ENCODE measurements at regions not wholly inside any gene's neighbourhood (a gene's known extent, or its start where the extent isn't known, plus 50 kb on each side); places are given as distances from the start of the nearest gene placed in this dataset.

DNA sequence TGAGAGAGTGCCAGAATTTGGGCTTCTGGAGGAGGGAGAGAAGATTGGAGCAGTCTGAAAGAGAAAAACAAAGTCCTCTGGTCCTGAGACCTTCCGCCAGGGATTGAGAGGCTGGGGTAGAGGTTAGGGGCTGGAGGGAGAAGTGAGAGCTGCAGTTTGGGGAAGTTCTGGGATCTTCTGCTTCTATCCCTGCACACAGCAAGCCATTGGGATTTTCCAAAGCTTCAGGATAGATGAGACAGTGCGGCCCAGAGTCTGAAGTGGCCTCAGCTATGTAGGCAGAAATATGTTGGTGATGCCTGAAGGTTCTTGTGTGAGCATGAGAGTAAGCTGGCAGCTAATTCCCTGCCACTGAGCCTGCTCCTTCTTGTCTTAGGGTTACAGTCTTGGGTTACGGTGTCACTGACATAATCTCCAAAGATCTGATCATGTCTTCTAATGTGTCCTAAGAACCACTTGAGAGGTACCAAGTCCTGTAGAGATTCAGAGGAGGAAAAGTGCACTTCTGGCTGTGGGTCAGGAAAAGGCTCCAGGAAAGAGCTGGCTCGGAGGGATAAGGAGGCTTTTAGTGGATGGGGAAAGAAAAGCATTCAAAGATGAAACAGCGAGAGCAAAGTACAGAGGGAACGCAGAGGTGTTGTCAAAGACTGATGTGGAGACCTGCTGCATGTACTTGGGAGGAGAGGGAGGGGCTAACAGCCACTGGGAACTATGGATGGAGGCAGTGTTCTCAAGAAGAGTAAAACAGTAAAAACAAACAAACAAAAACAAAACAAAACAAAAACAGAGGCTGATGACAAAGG is 131.1 kb upstream of the MYLIP start:
- Histone ChIP-seq H3K4me1 (ENCODE audit: control insufficient read depth in 2 of 3, insufficient read depth in 2 of 3, low read depth in 1 of 3, low read length in 3 of 3) (peaks cover 0 to 3% (median 0%) of the 10 kb centered on the region in 3 donors), H3K36me3 (ENCODE audit: control insufficient read depth in 2 of 3, insufficient read depth in 3 of 3, low read length in 3 of 3) (no peaks in the 10 kb centered on the region), H3K4me3 (ENCODE audit: low read length in 3 of 3) (no peak overlapping the region), H3K9ac (ENCODE audit: low read length in 3 of 3) (no peak overlapping the region), H3K9me3 (ENCODE audit: control insufficient read depth in 2 of 3, insufficient read depth in 1 of 3, low read length in 3 of 3) (no peaks in the 10 kb centered on the region), H3K27me3 (ENCODE audit: control insufficient read depth, insufficient read depth, low read length) (no peaks in the 10 kb centered on the region), H3K27ac (ENCODE audit: low read depth in 2 of 2, low read length in 2 of 2) (no peak overlapping the region)
- TF ChIP-seq CTCF (IDR thresholded peaks at IDR 0.05; ENCODE audit: borderline replicate concordance, extremely low read depth, insufficient read depth) = no peak
- DNase-seq = peak in 1 of 5 donors; percentile 5
- FAIRE-seq = no peak
- intact Hi-C loops (cut with DNase I) = no loop called here

- H3K27ac ChIP-seq (ENCODE audit: low read depth in 2 of 2, low read length in 2 of 2) = peak overlapping the region in 1 of 2 donors; percentile 67
- DNase-seq = no peak
Measured at GRCh38 chr6:15996030-15996429, 132.9 kb upstream of the MYLIP start.

GRCh38 chr6:15995493-15995892 is 133.4 kb upstream of the MYLIP start:
- DNase-seq (no peak), FAIRE-seq (peak; percentile 58)
- no peak for TF ChIP-seq CTCF (IDR thresholded peaks at IDR 0.05; ENCODE audit: borderline replicate concordance, extremely low read depth, insufficient read depth)
- Histone ChIP-seq H3K4me1 (ENCODE audit: control insufficient read depth in 2 of 3, insufficient read depth in 2 of 3, low read depth in 1 of 3, low read length in 3 of 3) (peaks cover 0 to 3% (median 0%) of the 10 kb centered on the region in 3 donors), H3K27ac (ENCODE audit: low read depth in 2 of 2, low read length in 2 of 2) (peak overlapping the region in 1 of 2 donors; percentile 67), H3K9ac (ENCODE audit: low read length in 3 of 3) (peak overlapping the region in 1 of 3 donors; percentile 19), H3K4me3 (ENCODE audit: low read length in 3 of 3) (no peak overlapping the region), H3K9me3 (ENCODE audit: control insufficient read depth in 2 of 3, insufficient read depth in 1 of 3, low read length in 3 of 3) (no peaks in the 10 kb centered on the region), H3K27me3 (ENCODE audit: control insufficient read depth, insufficient read depth, low read length) (no peaks in the 10 kb centered on the region), H3K36me3 (ENCODE audit: control insufficient read depth in 2 of 3, insufficient read depth in 3 of 3, low read length in 3 of 3) (no peaks in the 10 kb centered on the region)
- intact Hi-C loops (cut with DNase I) = no loop called here

More at GRCh38 chr6:15996030-15996429, 132.9 kb upstream of the MYLIP start:
- Histone ChIP-seq H3K9ac (ENCODE audit: low read length in 3 of 3) (peak overlapping the region in 1 of 3 donors; percentile 19), H3K4me3 (ENCODE audit: low read length in 3 of 3) (no peak overlapping the region), H3K4me1 (ENCODE audit: control insufficient read depth in 2 of 3, insufficient read depth in 2 of 3, low read depth in 1 of 3, low read length in 3 of 3) (peaks cover 0 to 3% (median 0%) of the 10 kb centered on the region in 3 donors), H3K36me3 (ENCODE audit: control insufficient read depth in 2 of 3, insufficient read depth in 3 of 3, low read length in 3 of 3) (no peaks in the 10 kb centered on the region), H3K27me3 (ENCODE audit: control insufficient read depth, insufficient read depth, low read length) (no peaks in the 10 kb centered on the region), H3K9me3 (ENCODE audit: control insufficient read depth in 2 of 3, insufficient read depth in 1 of 3, low read length in 3 of 3) (no peaks in the 10 kb centered on the region)
- TF ChIP-seq CTCF (IDR thresholded peaks at IDR 0.05; ENCODE audit: borderline replicate concordance, extremely low read depth, insufficient read depth) = no peak
- intact Hi-C loops (cut with DNase I) = no loop called here
- FAIRE-seq = no peak

Data from kidney (tissue), 13 donors.